ENCODE measurements at regions not wholly inside any gene's neighbourhood (a gene's known extent, or its start where the extent isn't known, plus 50 kb on each side); places are given as distances from the start of the nearest gene placed in this dataset.

DNA sequence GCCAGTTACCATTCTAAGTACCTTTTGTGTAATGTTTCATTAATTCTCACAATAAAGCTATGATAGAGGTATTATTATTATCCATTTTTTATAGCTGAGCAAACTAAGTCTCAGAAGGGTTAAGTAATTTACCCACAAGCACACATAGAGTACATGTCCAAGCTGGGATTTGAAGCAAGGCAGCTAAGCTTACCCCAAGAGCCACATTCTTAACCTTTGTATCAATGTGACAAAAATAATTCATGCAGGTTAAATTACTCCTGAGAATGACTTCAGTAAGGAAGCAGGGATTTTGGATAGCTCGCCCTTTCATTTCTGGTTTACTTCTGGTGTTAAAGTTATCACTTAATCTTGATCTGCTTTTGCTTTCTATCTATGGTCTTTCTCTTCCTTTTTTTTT is 141.9 kb downstream of the ACTBL2 start:
- DNase-seq (ENCODE audit: extremely low spot score, unreplicated experiment), result no peak
- Mint-ChIP-seq H3K36me3 (no peaks in the 10 kb centered on the region), H3K27me3 (no peaks in the 10 kb centered on the region), H3K4me1 (ENCODE audit: unreplicated experiment) (peaks cover 11% of the 10 kb centered on the region), H3K9me3 (no peaks in the 10 kb centered on the region), H3K27ac (no peak overlapping the region), H3K4me3 (no peak overlapping the region)
- TF ChIP-seq CTCF (conservative IDR thresholded peaks at IDR 0.05), result no peak

- no peaks in the 10 kb centered on the region for H3K27me3 Mint-ChIP-seq
- no peaks in the 10 kb centered on the region for H3K9me3 Mint-ChIP-seq
- TF ChIP-seq CTCF (conservative IDR thresholded peaks at IDR 0.05), result no peak
- DNase-seq (ENCODE audit: extremely low spot score, unreplicated experiment), result no peak
- no peaks in the 10 kb centered on the region for H3K36me3 Mint-ChIP-seq
- no peak overlapping the region for H3K27ac Mint-ChIP-seq
- peaks cover 11% of the 10 kb centered on the region for H3K4me1 Mint-ChIP-seq (ENCODE audit: unreplicated experiment)
- no peak overlapping the region for H3K4me3 Mint-ChIP-seq
Observed at GRCh38 chr5:57339521-57339920, 143.1 kb downstream of the ACTBL2 start.

DNA sequence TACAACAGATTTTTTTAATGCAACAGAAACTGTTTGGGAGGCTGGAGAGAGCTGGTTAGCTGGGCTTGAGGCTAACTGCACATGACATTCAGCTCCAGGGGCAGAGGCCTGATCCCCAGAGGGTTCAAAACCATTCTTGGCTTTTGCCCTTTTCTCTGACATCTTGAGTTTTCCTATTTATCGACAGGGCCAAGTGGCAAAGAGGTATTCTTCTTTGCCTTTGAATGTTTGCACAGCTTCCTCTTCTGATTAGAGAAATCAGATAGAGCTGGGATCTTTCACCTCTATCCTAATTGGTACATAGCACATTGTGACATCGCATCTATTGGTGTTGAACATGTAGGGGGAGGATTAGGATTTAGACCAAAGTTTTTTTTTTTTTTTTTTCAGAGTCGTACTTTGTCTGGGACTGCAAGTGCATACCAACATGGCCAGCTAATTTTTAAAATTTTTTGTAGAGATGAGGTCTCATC is 143.7 kb downstream of the ACTBL2 start:
- Mint-ChIP-seq H3K27me3 (no peaks in the 10 kb centered on the region), H3K4me1 (ENCODE audit: unreplicated experiment) (peaks cover 11% of the 10 kb centered on the region), H3K36me3 (no peaks in the 10 kb centered on the region), H3K27ac (no peak overlapping the region), H3K9me3 (no peaks in the 10 kb centered on the region), H3K4me3 (no peak overlapping the region)
- TF ChIP-seq CTCF (conservative IDR thresholded peaks at IDR 0.05), result no peak
- DNase-seq (ENCODE audit: extremely low spot score, unreplicated experiment), result no peak

DNA sequence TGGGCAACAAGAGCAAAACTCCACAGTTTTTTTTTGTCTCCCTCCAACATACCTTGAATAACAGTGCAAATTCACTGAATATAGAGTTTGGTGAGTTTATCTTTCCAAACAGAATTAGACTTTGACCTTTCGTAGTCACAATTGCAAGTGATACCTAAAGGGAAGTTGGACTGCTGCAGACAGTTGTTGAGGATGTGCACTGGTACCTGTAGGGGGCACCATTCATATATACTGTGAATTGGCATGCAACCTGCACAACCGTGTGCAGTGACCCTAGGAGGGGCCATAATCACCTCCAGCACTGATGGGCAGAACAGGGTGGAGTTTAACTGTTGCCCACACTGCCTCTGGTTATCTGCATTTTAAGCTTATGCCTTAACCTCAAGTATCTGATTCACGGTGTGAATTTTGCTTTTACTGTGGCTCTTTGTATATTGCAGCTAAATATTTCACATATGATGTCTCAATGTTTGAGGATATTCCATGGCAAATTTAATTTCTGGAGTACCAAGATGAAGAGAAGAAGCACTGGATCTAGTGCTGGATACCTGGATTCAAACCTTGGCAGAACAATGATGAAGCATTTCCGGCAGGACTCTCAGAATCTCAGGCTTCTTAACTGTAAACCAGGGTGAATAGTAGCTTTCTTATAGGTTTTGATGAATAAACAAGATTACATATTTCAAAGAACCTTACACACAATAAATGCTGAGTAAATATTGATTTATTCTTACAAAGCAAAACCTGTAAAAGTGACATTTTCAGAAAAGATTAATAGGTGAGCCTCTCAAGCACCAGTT is 144.3 kb downstream of the ACTBL2 start:
- Mint-ChIP-seq H3K27me3 (no peaks in the 10 kb centered on the region), H3K4me3 (no peak overlapping the region), H3K9me3 (no peaks in the 10 kb centered on the region), H3K36me3 (no peaks in the 10 kb centered on the region), H3K4me1 (ENCODE audit: unreplicated experiment) (peaks cover 11% of the 10 kb centered on the region), H3K27ac (no peak overlapping the region)
- peak; percentile 59 for TF ChIP-seq CTCF (conservative IDR thresholded peaks at IDR 0.05)
- DNase-seq (ENCODE audit: extremely low spot score, unreplicated experiment), result no peak

DNA sequence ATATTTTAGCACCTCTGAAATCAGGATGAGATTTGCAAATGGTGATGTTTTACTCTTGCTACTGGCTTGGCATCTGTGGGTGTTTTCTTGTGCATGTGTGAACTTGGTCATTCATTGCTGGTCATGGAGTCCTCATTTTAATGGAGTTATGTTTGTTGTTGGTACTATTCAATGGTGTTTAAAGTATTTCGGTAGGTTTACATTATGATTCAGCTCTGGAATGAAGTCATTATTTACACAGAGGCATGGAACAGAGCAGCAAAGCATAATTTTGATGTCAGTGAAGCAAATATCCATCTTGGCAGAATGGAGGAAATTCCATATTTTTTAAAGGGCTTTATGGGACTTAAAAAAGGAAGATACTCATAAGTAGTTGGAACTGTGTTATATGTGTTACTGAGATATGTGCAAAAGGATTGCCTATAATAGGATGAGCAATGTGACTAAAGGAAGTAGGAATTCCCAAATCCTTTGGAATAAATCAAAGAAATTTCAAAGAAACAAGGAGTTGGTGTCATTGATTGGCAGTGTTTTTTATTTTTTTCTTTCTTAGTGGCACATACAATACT is 147.4 kb downstream of the ACTBL2 start:
- Mint-ChIP-seq H3K4me3 (no peak overlapping the region), H3K9me3 (no peaks in the 10 kb centered on the region), H3K36me3 (no peaks in the 10 kb centered on the region), H3K27me3 (no peaks in the 10 kb centered on the region), H3K4me1 (ENCODE audit: unreplicated experiment) (peaks cover 16% of the 10 kb centered on the region), H3K27ac (no peak overlapping the region)
- TF ChIP-seq CTCF (conservative IDR thresholded peaks at IDR 0.05), result no peak
- no peak for DNase-seq (ENCODE audit: extremely low spot score, unreplicated experiment)

Data from type B pancreatic cell (in vitro differentiated cells).